MCF 10A (cell line): ENCODE measurements at regions not wholly inside any gene's neighbourhood (a gene's known extent, or its start where the extent isn't known, plus 50 kb on each side); places are given as distances from the start of the nearest gene placed in this dataset.

Experiments used
- BruUV-seq: library from RNA; stranded (reverse); fragments of 400-500 nt; replicated peaks from 2 replicates; lab custom pipeline; 2021; lab: Mats Ljungman, UMichigan
- CTCF ChIA-PET: fragments of 300-600 bp; sonication (Branson Sonifier 250); formaldehyde crosslinking; extraction: SDS; loops from one replicate; lab custom pipeline; 2021; ENCODE audit warnings: antibody characterized with exemption, inconsistent platforms; lab: Yijun Ruan, JAX
- POLR2A ChIA-PET: fragments of 300-600, 350-650 bp; sonication (Branson Sonifier 250); formaldehyde crosslinking; extraction: SDS; loops from one replicate; lab custom pipeline; 2020; ENCODE audit warnings: antibody characterized with exemption, inconsistent platforms; lab: Yijun Ruan, JAX
- DNase-seq: peaks from one replicate; pipeline ENCODE4 v3.0.0-alpha.2; 2018; ENCODE audit not compliant: unreplicated experiment
- H3K27ac Mint-ChIP-seq: one replicate; pipeline ENCODE4 v1.8.0; 2022; ENCODE audit warnings: mild to moderate bottlenecking, low read depth, mixed read lengths; ENCODE audit not compliant: unreplicated experiment
- H3K27me3 Mint-ChIP-seq: one replicate; pipeline ENCODE4 v1.8.0; 2022; ENCODE audit warnings: mixed read lengths; ENCODE audit not compliant: insufficient read depth, unreplicated experiment
- H3K36me3 Mint-ChIP-seq: one replicate; pipeline ENCODE4 v1.8.0; 2022; ENCODE audit warnings: mild to moderate bottlenecking, moderate library complexity, mixed read lengths; ENCODE audit not compliant: insufficient read depth, unreplicated experiment
- H3K4me1 Mint-ChIP-seq: one replicate; pipeline ENCODE4 v1.8.0; 2022; ENCODE audit warnings: mixed read lengths; ENCODE audit not compliant: insufficient read depth, unreplicated experiment
- H3K4me3 Mint-ChIP-seq: one replicate; pipeline ENCODE4 v1.8.0; 2022; ENCODE audit warnings: mild to moderate bottlenecking, moderate library complexity, mixed read lengths; ENCODE audit not compliant: unreplicated experiment
- H3K9me3 Mint-ChIP-seq: one replicate; pipeline ENCODE4 v1.8.0; 2022; ENCODE audit warnings: mixed read lengths; ENCODE audit not compliant: unreplicated experiment
- intact Hi-C: fragments of 100-400 bp; cut with micrococcal nuclease; formaldehyde crosslinking; loops from 2 replicates; pipeline ENCODE4 v1.14.1; 2022
- TF ChIP-seq, protein P1 (sequence below): fragments of 200-600 bp; IDR thresholded peaks from one replicate; pipeline ENCODE4 v1.8.0; 2022; ENCODE audit warnings: antibody characterized with exemption, mild to moderate bottlenecking; ENCODE audit not compliant: unreplicated experiment

DNA sequence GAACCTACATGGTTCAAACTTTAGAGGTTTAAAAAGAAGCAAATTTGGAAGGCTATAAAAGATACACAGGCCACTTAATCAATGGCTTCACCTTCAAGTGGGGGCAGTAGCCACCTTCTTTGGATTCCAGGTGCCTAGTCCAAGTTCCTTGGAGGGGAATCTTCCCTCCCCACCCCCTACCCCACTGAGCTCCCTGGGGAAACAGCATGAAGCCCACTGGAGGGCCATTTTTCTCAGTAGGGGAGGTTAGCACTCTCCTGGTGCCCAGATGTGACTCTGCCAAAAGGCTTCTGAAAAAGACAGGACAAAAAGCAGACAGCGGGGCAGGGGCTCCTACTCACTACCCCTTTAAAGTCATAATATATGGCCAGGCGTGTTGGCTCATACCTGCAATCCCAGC is 93.9 kb downstream of the KCTD15 start:
- no peak overlapping the region for H3K4me3 Mint-ChIP-seq
- no peaks in the 10 kb centered on the region for H3K4me1 Mint-ChIP-seq
- CTCF ChIA-PET: interaction anchor here (0.6 to 0.7 kb wide), 2 partner anchors 71 to 485 kb away, joined by 3 to 4 read pairs; no protein-coding TSS in a partner anchor
- TF ChIP-seq, protein P1, sequence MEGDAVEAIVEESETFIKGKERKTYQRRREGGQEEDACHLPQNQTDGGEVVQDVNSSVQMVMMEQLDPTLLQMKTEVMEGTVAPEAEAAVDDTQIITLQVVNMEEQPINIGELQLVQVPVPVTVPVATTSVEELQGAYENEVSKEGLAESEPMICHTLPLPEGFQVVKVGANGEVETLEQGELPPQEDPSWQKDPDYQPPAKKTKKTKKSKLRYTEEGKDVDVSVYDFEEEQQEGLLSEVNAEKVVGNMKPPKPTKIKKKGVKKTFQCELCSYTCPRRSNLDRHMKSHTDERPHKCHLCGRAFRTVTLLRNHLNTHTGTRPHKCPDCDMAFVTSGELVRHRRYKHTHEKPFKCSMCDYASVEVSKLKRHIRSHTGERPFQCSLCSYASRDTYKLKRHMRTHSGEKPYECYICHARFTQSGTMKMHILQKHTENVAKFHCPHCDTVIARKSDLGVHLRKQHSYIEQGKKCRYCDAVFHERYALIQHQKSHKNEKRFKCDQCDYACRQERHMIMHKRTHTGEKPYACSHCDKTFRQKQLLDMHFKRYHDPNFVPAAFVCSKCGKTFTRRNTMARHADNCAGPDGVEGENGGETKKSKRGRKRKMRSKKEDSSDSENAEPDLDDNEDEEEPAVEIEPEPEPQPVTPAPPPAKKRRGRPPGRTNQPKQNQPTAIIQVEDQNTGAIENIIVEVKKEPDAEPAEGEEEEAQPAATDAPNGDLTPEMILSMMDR: no peak
- intact Hi-C loops: no loop called here
- POLR2A ChIA-PET: no interaction called here
- no peaks in the 10 kb centered on the region for H3K36me3 Mint-ChIP-seq
- no peak overlapping the region for H3K27ac Mint-ChIP-seq
- no TSS peak for BruUV-seq
- no peak for DNase-seq
- no peaks in the 10 kb centered on the region for H3K27me3 Mint-ChIP-seq
- no peaks in the 10 kb centered on the region for H3K9me3 Mint-ChIP-seq

DNA sequence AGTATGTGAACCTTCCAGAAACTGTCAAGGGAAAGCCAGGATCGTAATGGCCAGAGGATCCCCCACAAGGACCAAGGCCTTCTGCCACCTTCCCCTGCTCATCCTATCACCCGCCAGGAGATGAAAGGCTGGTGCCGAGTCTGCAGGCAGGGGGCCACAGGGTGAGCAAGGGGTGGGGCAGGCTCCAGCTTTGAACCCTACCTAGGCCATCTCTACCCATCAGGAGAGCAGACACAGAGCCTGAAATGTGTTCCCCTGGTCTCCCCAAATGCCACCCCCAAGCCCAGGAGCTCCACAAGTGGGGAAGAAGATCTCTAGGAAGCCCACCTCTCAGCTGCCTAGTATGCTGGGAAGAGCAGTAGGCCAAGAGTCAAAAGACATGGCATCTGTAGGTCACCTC is 95.1 kb downstream of the KCTD15 start:
- H3K9me3 Mint-ChIP-seq: no peaks in the 10 kb centered on the region
- CTCF ChIA-PET: interaction anchor here (0.6 to 1.9 kb wide), 3 partner anchors 10 to 121 kb away, joined by 3 to 10 read pairs (median 3); no protein-coding TSS in a partner anchor
- H3K4me3 Mint-ChIP-seq: no peak overlapping the region
- no peak overlapping the region for H3K27ac Mint-ChIP-seq
- TF ChIP-seq, protein P1: no peak
- no peaks in the 10 kb centered on the region for H3K27me3 Mint-ChIP-seq
- no TSS peak for BruUV-seq
- DNase-seq: no peak
- intact Hi-C loops: no loop called here
- H3K4me1 Mint-ChIP-seq: no peaks in the 10 kb centered on the region
- POLR2A ChIA-PET: no interaction called here
- no peaks in the 10 kb centered on the region for H3K36me3 Mint-ChIP-seq

DNA sequence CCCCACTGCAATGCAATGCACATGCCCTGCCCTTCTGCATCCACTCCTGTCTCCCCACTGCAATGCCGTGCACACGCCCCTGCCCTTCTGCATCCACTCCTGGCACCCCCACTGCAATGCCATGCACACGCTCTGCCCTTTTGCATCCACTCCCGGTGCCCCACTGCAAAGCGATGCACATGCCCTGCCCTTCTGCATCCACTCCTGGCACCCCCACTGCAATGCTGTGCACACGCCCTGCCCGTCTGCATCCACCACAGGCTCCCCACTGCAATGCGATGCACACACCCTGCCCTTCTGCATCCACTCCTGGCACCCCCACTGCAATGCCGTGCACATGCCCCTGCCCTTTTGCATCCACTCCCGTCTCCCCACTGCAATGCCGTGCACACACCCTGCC is 98.1 kb downstream of the KCTD15 start:
- Mint-ChIP-seq H3K27me3 (no peaks in the 10 kb centered on the region), H3K9me3 (peaks cover 17% of the 10 kb centered on the region), H3K4me3 (no peak overlapping the region), H3K27ac (no peak overlapping the region), H3K36me3 (no peaks in the 10 kb centered on the region), H3K4me1 (no peaks in the 10 kb centered on the region)
- no peak for DNase-seq
- TF ChIP-seq, protein P1: no peak
- BruUV-seq: no TSS peak
- intact Hi-C loops: no loop called here
- CTCF ChIA-PET: no interaction called here
- POLR2A ChIA-PET: no interaction called here

DNA sequence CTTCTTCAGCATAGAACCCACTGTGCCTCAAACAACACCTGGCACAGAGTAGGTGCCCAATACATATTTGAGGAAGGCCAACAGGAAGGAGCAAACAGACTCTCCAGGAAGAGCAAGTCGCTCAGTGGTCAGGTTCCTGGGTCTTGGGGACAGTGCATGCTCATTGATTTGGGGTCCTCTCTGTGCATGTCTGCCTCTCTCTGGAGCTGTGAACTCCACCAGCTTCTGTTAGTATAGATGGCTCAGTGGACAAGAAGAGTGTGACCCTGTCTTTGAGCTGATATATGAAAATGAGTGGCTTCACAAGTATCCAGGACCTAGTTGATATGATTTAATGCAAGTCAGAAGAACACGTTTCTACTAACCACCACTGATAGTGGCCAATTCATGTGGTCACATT is 98.7 kb downstream of the KCTD15 start:
- no peaks in the 10 kb centered on the region for H3K4me1 Mint-ChIP-seq
- H3K27ac Mint-ChIP-seq: no peak overlapping the region
- H3K36me3 Mint-ChIP-seq: no peaks in the 10 kb centered on the region
- POLR2A ChIA-PET: no interaction called here
- H3K27me3 Mint-ChIP-seq: no peaks in the 10 kb centered on the region
- TF ChIP-seq, protein P1: no peak
- BruUV-seq: no TSS peak
- H3K4me3 Mint-ChIP-seq: no peak overlapping the region
- intact Hi-C loops: no loop called here
- H3K9me3 Mint-ChIP-seq: peaks cover 17% of the 10 kb centered on the region
- CTCF ChIA-PET: no interaction called here
- no peak for DNase-seq
